H9 (cell line): ENCODE measurements at regions not wholly inside any gene's neighbourhood (a gene's known extent, or its start where the extent isn't known, plus 50 kb on each side); places are given as distances from the start of the nearest gene placed in this dataset.

Source experiments
- DNase-seq: peaks from one replicate; pipeline ENCODE4 v3.0.0-alpha.2; 2017
- H2AFZ ChIP-seq: one replicate; pipeline ENCODE4 v1.6.1; 2013; ENCODE audit warnings: mild to moderate bottlenecking, low read length, control low read depth, moderate library complexity
- H2AK5ac ChIP-seq: 2 replicates; pipeline ENCODE4 v1.6.1; 2013; ENCODE audit warnings: low read length, control low read depth, mixed read lengths; ENCODE audit not compliant: insufficient read length
- H2BK120ac ChIP-seq: one replicate; pipeline ENCODE4 v1.6.1; 2013; ENCODE audit warnings: low read depth, mild to moderate bottlenecking, low read length, control low read depth, inconsistent platforms; ENCODE audit not compliant: poor library complexity, severe bottlenecking
- H2BK12ac ChIP-seq: 2 replicates; pipeline ENCODE4 v1.6.1; 2013; ENCODE audit warnings: low read length, control low read depth, mixed read lengths, low read depth; ENCODE audit not compliant: insufficient read length
- H2BK15ac ChIP-seq: 2 replicates; pipeline ENCODE4 v1.6.1; 2013; ENCODE audit warnings: low read depth, low read length, control low read depth
- H2BK20ac ChIP-seq: one replicate; pipeline ENCODE4 v1.6.1; 2013; ENCODE audit warnings: low read depth, mild to moderate bottlenecking, low read length, control low read depth, inconsistent platforms; ENCODE audit not compliant: poor library complexity, severe bottlenecking
- H2BK5ac ChIP-seq: 2 replicates; pipeline ENCODE4 v1.6.1; 2013; ENCODE audit warnings: low read length, control low read depth, mixed read lengths; ENCODE audit not compliant: insufficient read length
- H3K14ac ChIP-seq: 2 replicates; pipeline ENCODE4 v1.6.1; 2013; ENCODE audit warnings: low read length, control low read depth; ENCODE audit not compliant: insufficient read depth
- H3K18ac ChIP-seq: 2 replicates; pipeline ENCODE4 v1.6.1; 2013; ENCODE audit warnings: low read depth, mild to moderate bottlenecking, mixed read lengths, low read length, control low read depth; ENCODE audit not compliant: insufficient read length
- H3K23ac ChIP-seq: 2 replicates; pipeline ENCODE4 v1.6.1; 2013; ENCODE audit warnings: low read length, control low read depth, mixed read lengths, low read depth; ENCODE audit not compliant: insufficient read length
- H3K23me2 ChIP-seq: 2 replicates; pipeline ENCODE4 v1.6.1; 2013; ENCODE audit warnings: low read depth, mild to moderate bottlenecking, mixed read lengths, low read length, control low read depth; ENCODE audit not compliant: insufficient read length, poor library complexity, severe bottlenecking
- H3K27ac ChIP-seq: 2 replicates; pipeline ENCODE4 v1.5.1; 2013; ENCODE audit warnings: low read length, control low read depth, mixed read lengths, low read depth; ENCODE audit not compliant: insufficient read length
- H3K27me3 ChIP-seq: 2 replicates; pipeline ENCODE4 v1.6.1; 2013; ENCODE audit warnings: low read length, control low read depth, inconsistent platforms; ENCODE audit not compliant: insufficient read depth
- H3K4ac ChIP-seq: 2 replicates; pipeline ENCODE4 v1.6.1; 2013; ENCODE audit warnings: low read depth, mild to moderate bottlenecking, control low read depth, inconsistent platforms, low read length, moderate library complexity
- H3K4me1 ChIP-seq: 2 replicates; pipeline ENCODE4 v1.6.1; 2013; ENCODE audit warnings: low read length, control low read depth, inconsistent platforms; ENCODE audit not compliant: insufficient read depth
- H3K4me2 ChIP-seq: 2 replicates; pipeline ENCODE4 v1.6.1; 2013; ENCODE audit warnings: low read length, control low read depth, mixed read lengths; ENCODE audit not compliant: insufficient read length, insufficient read depth
- H3K56ac ChIP-seq: 2 replicates; pipeline ENCODE4 v1.6.1; 2013; ENCODE audit warnings: low read depth, mild to moderate bottlenecking, mixed read lengths, low read length, control low read depth; ENCODE audit not compliant: insufficient read length
- H3K79me1 ChIP-seq: 2 replicates; pipeline ENCODE4 v1.6.1; 2013; ENCODE audit warnings: low read depth, mild to moderate bottlenecking, moderate library complexity, low read length, control low read depth, inconsistent platforms; ENCODE audit not compliant: insufficient read depth, poor library complexity, severe bottlenecking
- H3K79me2 ChIP-seq: 2 replicates; pipeline ENCODE4 v1.6.1; 2013; ENCODE audit warnings: low read length, control low read depth, inconsistent platforms; ENCODE audit not compliant: insufficient read depth
- H3K9ac ChIP-seq: 2 replicates; pipeline ENCODE4 v1.6.1; 2013; ENCODE audit warnings: low read length, control low read depth, mixed read lengths; ENCODE audit not compliant: insufficient read length; ENCODE audit errors: extremely low read depth
- H3K9me3 ChIP-seq: one replicate; pipeline ENCODE4 v1.6.1; 2013; ENCODE audit warnings: low read depth, low read length, inconsistent platforms; ENCODE audit not compliant: control insufficient read depth
- H3T11ph ChIP-seq: one replicate; pipeline ENCODE4 v1.6.1; 2013; ENCODE audit warnings: mild to moderate bottlenecking, low read length, control low read depth, inconsistent platforms
- H4K20me1 ChIP-seq: one replicate; pipeline ENCODE4 v1.6.1; 2013; ENCODE audit not compliant: control insufficient read depth, insufficient read length, insufficient read depth
- H4K5ac ChIP-seq: 2 replicates; pipeline ENCODE4 v1.6.1; 2013; ENCODE audit warnings: low read depth, mild to moderate bottlenecking, mixed read lengths, low read length, control low read depth; ENCODE audit not compliant: insufficient read length
- H4K8ac ChIP-seq: replicated peaks from 2 replicates; pipeline ENCODE4 v1.6.1; 2013; ENCODE audit warnings: low read length, control low read depth, mixed read lengths, low read depth; ENCODE audit not compliant: insufficient read length
- H4K91ac ChIP-seq: 2 replicates; pipeline ENCODE4 v1.6.1; 2013; ENCODE audit warnings: low read depth, mild to moderate bottlenecking, moderate library complexity, mixed read lengths, low read length, control low read depth; ENCODE audit not compliant: insufficient read length
- H3K27ac Mint-ChIP-seq, 3 experiments: 2 replicates in 2 of 3; 3 replicates in 1 of 3; pipeline ENCODE4 v1.8.0; 2020 to 2021; ENCODE audit warnings: mixed read lengths in 3 of 3, mild to moderate bottlenecking in 1 of 3, moderate library complexity in 1 of 3
- H3K27me3 Mint-ChIP-seq: 2 replicates; pipeline ENCODE4 v1.8.0; 2021; ENCODE audit warnings: low read depth, mild to moderate bottlenecking, moderate library complexity, mixed read lengths
- H3K36me3 Mint-ChIP-seq, 3 experiments: 2 replicates in 2 of 3; 3 replicates in 1 of 3; pipeline ENCODE4 v1.8.0; 2020 to 2021; ENCODE audit warnings: low read depth in 3 of 3, mixed read lengths in 3 of 3; ENCODE audit not compliant: insufficient read depth in 1 of 3
- H3K4me1 Mint-ChIP-seq, 2 experiments: 2 replicates each; pipeline ENCODE4 v1.8.0; 2020; ENCODE audit warnings: mixed read lengths in 2 of 2
- H3K4me3 Mint-ChIP-seq, 2 experiments: 2 replicates in 1 of 2; 3 replicates in 1 of 2; pipeline ENCODE4 v1.8.0; 2020 to 2021; ENCODE audit warnings: mild to moderate bottlenecking in 2 of 2, mixed read lengths in 2 of 2, moderate library complexity in 1 of 2
- H3K9me3 Mint-ChIP-seq, 2 experiments: 2 replicates in 1 of 2; 3 replicates in 1 of 2; pipeline ENCODE4 v1.8.0; 2020; ENCODE audit warnings: mild to moderate bottlenecking in 2 of 2, mixed read lengths in 2 of 2, moderate library complexity in 1 of 2
- CTCF ChIP-seq: fragments of 200-600 bp; sonication (generic); conservative IDR thresholded peaks from 3 replicates; pipeline ENCODE4 v1.8.0; 2021; ENCODE audit warnings: antibody characterized with exemption, mild to moderate bottlenecking
- WGBS: extraction: QIAGEN DNeasy Blood & Tissue Kit; methylation state at CpG from one replicate; pipeline ENCODE4 v1.1.7; 2013; ENCODE audit warnings: missing lambda C conversion rate, low lambda C conversion rate, mixed read lengths; ENCODE audit not compliant: insufficient read length; ENCODE audit errors: extremely low coverage; 5-methylcytosine and 5-hydroxymethylcytosine counted together

GRCh38 chr2:121101093-121101715 lies 183.8 kb downstream of the TFCP2L1 start:
- no peak for DNase-seq
- no peak overlapping the region for H3K18ac ChIP-seq
- H3K79me2 ChIP-seq: no peaks in the 10 kb centered on the region
- H3K4me1 Mint-ChIP-seq: peaks cover 4 to 15% of the 10 kb centered on the region in 2 experiments
- no peak overlapping the region for H4K8ac ChIP-seq
- no peak overlapping the region for H3K4me3 Mint-ChIP-seq
- H2AFZ ChIP-seq: no peak overlapping the region
- no peak overlapping the region for H4K5ac ChIP-seq
- H3K27me3 ChIP-seq: no peaks in the 10 kb centered on the region
- H4K91ac ChIP-seq: no peak overlapping the region
- peaks cover 31% of the 10 kb centered on the region for H3K27me3 Mint-ChIP-seq
- peaks cover 4% of the 10 kb centered on the region; the same call in 1 of the 2 replicates for H3K4me1 ChIP-seq
- H2BK120ac ChIP-seq: no peak overlapping the region
- no peak overlapping the region for H2BK5ac ChIP-seq
- no peak overlapping the region for H3K4me2 ChIP-seq
- H2BK15ac ChIP-seq: no peak overlapping the region
- H3K23me2 ChIP-seq: no peaks in the 10 kb centered on the region
- no peak for TF ChIP-seq CTCF
- no peaks in the 10 kb centered on the region for H4K20me1 ChIP-seq
- H3K27ac Mint-ChIP-seq: no peak overlapping the region; a peak in 1 of 7 replicates
- 0 out of 2 replicates have a peak overlapping the region, but pooled peaks have one; percentile 13 for H3K14ac ChIP-seq
- H3K9me3 ChIP-seq: no peaks in the 10 kb centered on the region
- no peak overlapping the region for H3K27ac ChIP-seq
- no peak overlapping the region for H3K4ac ChIP-seq
- H2BK12ac ChIP-seq: no peak overlapping the region
- H3K23ac ChIP-seq: no peak overlapping the region
- H2AK5ac ChIP-seq: no peak overlapping the region
- no peaks in the 10 kb centered on the region for H3K79me1 ChIP-seq
- H3T11ph ChIP-seq: no peak overlapping the region
- H3K9me3 Mint-ChIP-seq: no peaks in the 10 kb centered on the region
- H3K36me3 Mint-ChIP-seq: no peaks in the 10 kb centered on the region
- no CpG with 5 or more reads among the region's 10 CpGs for WGBS
- no peak overlapping the region for H3K9ac ChIP-seq
- no peak overlapping the region for H2BK20ac ChIP-seq
- no peak overlapping the region for H3K56ac ChIP-seq
